OCI-LY7 (cell line): ENCODE measurements at regions not wholly inside any gene's neighbourhood (a gene's known extent, or its start where the extent isn't known, plus 50 kb on each side); places are given as distances from the start of the nearest gene placed in this dataset.

Experiments used
- BruUV-seq: library from RNA; stranded (reverse); fragments of 400-500 nt; replicated peaks from 2 replicates; lab custom pipeline; 2021; lab: Mats Ljungman, UMichigan
- CTCF ChIA-PET: fragments of 300-600 bp; sonication (Branson Sonifier 250); formaldehyde crosslinking; loops from one replicate; lab custom pipeline; 2022; ENCODE audit warnings: antibody characterized with exemption; ENCODE audit not compliant: unreplicated experiment; lab: Charles Lee
- POLR2A ChIA-PET: fragments of 300-600 bp; sonication (Branson Sonifier 250); formaldehyde crosslinking; loops from one replicate; lab custom pipeline; 2022; ENCODE audit warnings: antibody characterized with exemption; lab: Charles Lee
- DNase-seq: peaks from one replicate; pipeline ENCODE4 v3.0.0-alpha.2; 2015; ENCODE audit warnings: low spot score
- H2AFZ ChIP-seq: fragments of 200-600 bp; sonication (generic), shearing (Covaris generic); 2 replicates; pipeline ENCODE4 v1.6.1; 2014; ENCODE audit warnings: mild to moderate bottlenecking, antibody characterized with exemption, low read length, moderate library complexity
- H3K27ac ChIP-seq: fragments of 200-600 bp; sonication (generic); 2 replicates; pipeline ENCODE4 v1.5.1; 2014; ENCODE audit warnings: mixed run types, low read depth, mild to moderate bottlenecking, moderate library complexity, low read length, inconsistent platforms; ENCODE audit not compliant: poor library complexity, severe bottlenecking
- H3K36me3 ChIP-seq: fragments of 200-600 bp; sonication (generic); 2 replicates; pipeline ENCODE4 v1.6.1; 2014; ENCODE audit warnings: mild to moderate bottlenecking, antibody characterized with exemption, low read length, moderate library complexity, mixed read lengths; ENCODE audit not compliant: insufficient read depth
- H3K4me1 ChIP-seq: fragments of 200-600 bp; sonication (generic); 2 replicates; pipeline ENCODE4 v1.5.1; 2014; ENCODE audit warnings: mild to moderate bottlenecking, low read length; ENCODE audit not compliant: insufficient read depth, poor library complexity, severe bottlenecking
- H3K4me2 ChIP-seq: fragments of 200-600 bp; sonication (generic); 2 replicates; pipeline ENCODE4 v1.6.1; 2014; ENCODE audit warnings: mild to moderate bottlenecking, low read length
- H3K4me3 ChIP-seq: fragments of 200-600 bp; sonication (generic); 2 replicates; pipeline ENCODE4 v1.5.1; 2014; ENCODE audit warnings: mild to moderate bottlenecking, low read depth, low read length; ENCODE audit not compliant: poor library complexity, severe bottlenecking
- H3K79me2 ChIP-seq: fragments of 200-600 bp; sonication (generic); 2 replicates; pipeline ENCODE4 v1.6.1; 2016; ENCODE audit warnings: low read depth, mild to moderate bottlenecking, low read length, moderate library complexity, mixed read lengths; ENCODE audit not compliant: insufficient read depth
- H3K9me2 ChIP-seq: fragments of 200-600 bp; sonication (generic); 2 replicates; pipeline ENCODE4 v1.6.1; 2016; ENCODE audit warnings: mild to moderate bottlenecking, low read length, mixed read lengths; ENCODE audit not compliant: insufficient read depth
- H3K9me3 ChIP-seq: fragments of 200-600 bp; sonication (generic); 2 replicates; pipeline ENCODE4 v1.6.1; 2014; ENCODE audit warnings: mild to moderate bottlenecking, mixed run types, low read length, mixed read lengths
- H4K20me1 ChIP-seq: fragments of 200-600 bp; sonication (generic); 2 replicates; pipeline ENCODE4 v1.6.1; 2014; ENCODE audit warnings: mild to moderate bottlenecking, antibody characterized with exemption, low read length, moderate library complexity, mixed read lengths; ENCODE audit not compliant: insufficient read depth
- CTCF ChIP-seq: fragments of 200-600 bp; sonication (generic); conservative IDR thresholded peaks from 2 replicates; pipeline ENCODE4 v1.5.1; 2014; ENCODE audit warnings: mild to moderate bottlenecking, antibody characterized with exemption, low read length, moderate library complexity, mixed read lengths
- EZH2phosphoT487 ChIP-seq: fragments of 200-600 bp; sonication (generic); IDR thresholded peaks from 2 replicates; pipeline ENCODE4 v1.6.1; 2018; ENCODE audit warnings: low read depth, borderline replicate concordance, mild to moderate bottlenecking, mixed run types, antibody characterized with exemption, low read length, moderate library complexity, mixed read lengths
- intact Hi-C: fragments of 100-400 bp; cut with micrococcal nuclease; formaldehyde crosslinking; loops from one replicate; pipeline ENCODE4 v1.10.0; 2022; ENCODE audit not compliant: unreplicated experiment

- no peaks in the 10 kb centered on the region for H3K36me3 ChIP-seq
- no peak overlapping the region for H3K4me2 ChIP-seq
- H3K4me3 ChIP-seq, result no peak overlapping the region
- no peak for TF ChIP-seq CTCF
- no peak for TF ChIP-seq EZH2phosphoT487
- no peak overlapping the region for H2AFZ ChIP-seq
- ChIA-PET CTCF (no interaction called here), POLR2A (no interaction called here)
- intact Hi-C loops, result no loop called here
- BruUV-seq, result no TSS peak
- no peak for DNase-seq
- no peaks in the 10 kb centered on the region for H3K4me1 ChIP-seq
- H3K79me2 ChIP-seq, result no peaks in the 10 kb centered on the region
- no peak overlapping the region for H3K27ac ChIP-seq
- no peaks in the 10 kb centered on the region for H3K9me2 ChIP-seq
- no peaks in the 10 kb centered on the region for H3K9me3 ChIP-seq
- no peaks in the 10 kb centered on the region for H4K20me1 ChIP-seq
Observed at GRCh38 chr11:23295241-23295640, 435.0 kb upstream of the CCDC179 start.

GRCh38 chr11:23308041-23308440 lies 447.8 kb upstream of the CCDC179 start:
- intact Hi-C loops, result no loop called here
- H2AFZ ChIP-seq, result no peak overlapping the region
- H3K4me2 ChIP-seq, result no peak overlapping the region
- ChIA-PET POLR2A (interaction anchor here (0.6 kb wide), 1 partner anchor 166 kb away, joined by 4 read pairs; no protein-coding TSS in a partner anchor), CTCF (no interaction called here)
- H3K79me2 ChIP-seq, result no peaks in the 10 kb centered on the region
- no peaks in the 10 kb centered on the region for H4K20me1 ChIP-seq
- DNase-seq, result no peak
- no peaks in the 10 kb centered on the region for H3K36me3 ChIP-seq
- H3K9me2 ChIP-seq, result no peaks in the 10 kb centered on the region
- H3K9me3 ChIP-seq, result 0 out of 2 replicates have a peak, but pooled peaks cover 4% of the 10 kb centered on the region
- H3K4me1 ChIP-seq, result no peaks in the 10 kb centered on the region
- H3K4me3 ChIP-seq, result no peak overlapping the region
- BruUV-seq, result no TSS peak
- H3K27ac ChIP-seq, result no peak overlapping the region
- no peak for TF ChIP-seq CTCF
- TF ChIP-seq EZH2phosphoT487, result no peak

GRCh38 chr11:23310276-23310675 lies 450.0 kb upstream of the CCDC179 start:
- Histone ChIP-seq H3K27ac (no peak overlapping the region), H3K4me2 (no peak overlapping the region), H3K4me1 (no peaks in the 10 kb centered on the region), H4K20me1 (no peaks in the 10 kb centered on the region), H2AFZ (no peak overlapping the region), H3K4me3 (no peak overlapping the region), H3K9me3 (0 out of 2 replicates have a peak, but pooled peaks cover 4% of the 10 kb centered on the region), H3K79me2 (no peaks in the 10 kb centered on the region), H3K36me3 (no peaks in the 10 kb centered on the region), H3K9me2 (no peaks in the 10 kb centered on the region)
- no TSS peak for BruUV-seq
- ChIA-PET CTCF (no interaction called here), POLR2A (no interaction called here)
- TF ChIP-seq CTCF (no peak), EZH2phosphoT487 (no peak)
- no peak for DNase-seq
- intact Hi-C loops, result no loop called here
